Neural cell (in vitro differentiated cells): ENCODE measurements at regions not wholly inside any gene's neighbourhood (a gene's known extent, or its start where the extent isn't known, plus 50 kb on each side); places are given as distances from the start of the nearest gene placed in this dataset.

ENCODE experiments used
- H2AFZ ChIP-seq: fragments of 200-600, 300-800 bp; sonication (generic), shearing (Covaris generic); 2 replicates; pipeline ENCODE4 v1.6.0; 2014; ENCODE audit warnings: low read depth, mild to moderate bottlenecking, antibody characterized with exemption, low read length, moderate library complexity
- H3F3A ChIP-seq: fragments of 200-600 bp; shearing (Covaris generic); 2 replicates; pipeline ENCODE4 v1.6.1; 2016; ENCODE audit warnings: mild to moderate bottlenecking, moderate library complexity, mixed read lengths, antibody characterized with exemption, low read length; ENCODE audit not compliant: insufficient read depth, poor library complexity, severe bottlenecking
- H3K27ac ChIP-seq: fragments of 200-600, 300-800 bp; sonication (generic), shearing (Covaris generic); 2 replicates; pipeline ENCODE4 v1.5.1; 2014; ENCODE audit warnings: mild to moderate bottlenecking, low read length, moderate library complexity
- H3K27me3 ChIP-seq: fragments of 300-800, 200-600 bp; sonication (generic), shearing (Covaris generic); 2 replicates; pipeline ENCODE4 v1.6.0; 2014; ENCODE audit warnings: mild to moderate bottlenecking, low read depth, low read length, moderate library complexity; ENCODE audit not compliant: insufficient read depth
- H3K36me3 ChIP-seq: fragments of 300-800, 200-600 bp; sonication (generic), shearing (Covaris generic); 2 replicates; pipeline ENCODE4 v1.5.1; 2014; ENCODE audit warnings: mild to moderate bottlenecking, antibody characterized with exemption, low read length, moderate library complexity; ENCODE audit not compliant: insufficient read depth
- H3K4me2 ChIP-seq: fragments of 300-800, 200-600 bp; sonication (generic), shearing (Covaris generic); 2 replicates; pipeline ENCODE4 v1.6.0; 2014; ENCODE audit warnings: mild to moderate bottlenecking, low read length
- H3K4me3 ChIP-seq: fragments of 300-800, 200-600 bp; sonication (generic), shearing (Covaris generic); 2 replicates; pipeline ENCODE4 v1.5.1; 2014; ENCODE audit warnings: mild to moderate bottlenecking, low read length, moderate library complexity
- H3K79me2 ChIP-seq: fragments of 200-600 bp; shearing (Covaris generic); replicated peaks from 2 replicates; pipeline ENCODE4 v1.6.0; 2014; ENCODE audit warnings: mild to moderate bottlenecking, low read length, moderate library complexity; ENCODE audit not compliant: insufficient read depth
- H3K9ac ChIP-seq: fragments of 300-800, 200-600 bp; sonication (generic), shearing (Covaris generic); 2 replicates; pipeline ENCODE4 v1.6.1; 2016; ENCODE audit warnings: mild to moderate bottlenecking, low read length, mixed read lengths
- H3K9me2 ChIP-seq: fragments of 200-600 bp; shearing (Covaris generic); 2 replicates; pipeline ENCODE4 v1.6.1; 2016; ENCODE audit warnings: mild to moderate bottlenecking, low read length, mixed read lengths; ENCODE audit not compliant: insufficient read depth
- H3K9me3 ChIP-seq: fragments of 200-600, 300-800 bp; sonication (generic), shearing (Covaris generic); 2 replicates; pipeline ENCODE4 v1.6.1; 2016; ENCODE audit warnings: mild to moderate bottlenecking, mixed run types, low read length, moderate library complexity, mixed read lengths
- H4K20me1 ChIP-seq: fragments of 200-600 bp; shearing (Covaris generic); 2 replicates; pipeline ENCODE4 v1.6.1; 2016; ENCODE audit warnings: mild to moderate bottlenecking, mixed run types; ENCODE audit not compliant: insufficient read depth
- CTCF ChIP-seq: fragments of 450-650 bp; IDR thresholded peaks from 2 replicates; pipeline ENCODE4 v1.5.1; 2014; ENCODE audit warnings: antibody characterized with exemption, mild to moderate bottlenecking, moderate library complexity; ENCODE audit not compliant: poor library complexity, severe bottlenecking
- EP300 ChIP-seq: fragments of 450-650 bp; conservative IDR thresholded peaks from 2 replicates; pipeline ENCODE4 v1.6.1; 2014; ENCODE audit warnings: antibody characterized with exemption, mild to moderate bottlenecking, moderate library complexity; ENCODE audit not compliant: poor library complexity, severe bottlenecking
- EZH2 ChIP-seq: fragments of 200-600, 300-800 bp; shearing (Covaris generic), sonication (generic); IDR thresholded peaks from 2 replicates; pipeline ENCODE4 v1.6.1; 2014; ENCODE audit warnings: antibody characterized with exemption, low read length, borderline replicate concordance, mild to moderate bottlenecking; ENCODE audit not compliant: insufficient read depth, poor library complexity, severe bottlenecking
- MXI1 ChIP-seq: fragments of 450-650 bp; conservative IDR thresholded peaks from 2 replicates; pipeline ENCODE4 v1.6.1; 2014; ENCODE audit warnings: antibody characterized with exemption, mild to moderate bottlenecking; ENCODE audit not compliant: poor library complexity, severe bottlenecking
- POLR2AphosphoS5 ChIP-seq: IDR thresholded peaks from 2 replicates; pipeline ENCODE4 v1.6.1; 2012
- RAD21 ChIP-seq: fragments of 450-650 bp; conservative IDR thresholded peaks from 2 replicates; pipeline ENCODE4 v1.6.1; 2014; ENCODE audit warnings: antibody characterized with exemption, mild to moderate bottlenecking, moderate library complexity
- REST ChIP-seq: IDR thresholded peaks from 2 replicates; pipeline ENCODE4 v1.6.1; 2012; ENCODE audit warnings: borderline replicate concordance
- SMC3 ChIP-seq: fragments of 450-650 bp; conservative IDR thresholded peaks from 2 replicates; pipeline ENCODE4 v1.6.1; 2014; ENCODE audit warnings: antibody characterized with exemption, mild to moderate bottlenecking, moderate library complexity; ENCODE audit not compliant: poor library complexity
- TAF1 ChIP-seq: IDR thresholded peaks from 2 replicates; pipeline ENCODE4 v1.6.1; 2012; ENCODE audit warnings: low read depth

GRCh38 chr14:94890785-94891184 is 120.9 kb upstream of the GSC start:
- Histone ChIP-seq H3K9ac (no peak overlapping the region), H4K20me1 (no peaks in the 10 kb centered on the region), H3K4me2 (no peak overlapping the region), H3K27ac (no peak overlapping the region), H2AFZ (no peak overlapping the region), H3K79me2 (no peaks in the 10 kb centered on the region), H3K9me2 (no peaks in the 10 kb centered on the region), H3F3A (no peaks in the 10 kb centered on the region), H3K4me3 (no peak overlapping the region), H3K9me3 (no peaks in the 10 kb centered on the region), H3K27me3 (no peaks in the 10 kb centered on the region), H3K36me3 (no peaks in the 10 kb centered on the region)
- TF ChIP-seq SMC3 (no peak), REST (no peak), TAF1 (no peak), EZH2 (no peak), MXI1 (no peak), EP300 (no peak), POLR2AphosphoS5 (no peak), CTCF (no peak), RAD21 (no peak)

GRCh38 chr14:94889520-94890312 is 119.8 kb upstream of the GSC start:
- no peak for TF ChIP-seq TAF1
- no peak for TF ChIP-seq REST
- TF ChIP-seq POLR2AphosphoS5: no peak
- no peak for TF ChIP-seq SMC3
- TF ChIP-seq EP300: no peak
- TF ChIP-seq CTCF: no peak
- Histone ChIP-seq H3K9me2 (no peaks in the 10 kb centered on the region), H4K20me1 (no peaks in the 10 kb centered on the region), H2AFZ (no peak overlapping the region), H3K36me3 (no peaks in the 10 kb centered on the region), H3F3A (no peaks in the 10 kb centered on the region), H3K9me3 (no peaks in the 10 kb centered on the region), H3K9ac (peak overlapping the region; percentile 1), H3K4me3 (no peak overlapping the region), H3K27ac (peak overlapping the region; percentile 5), H3K27me3 (no peaks in the 10 kb centered on the region), H3K79me2 (no peaks in the 10 kb centered on the region), H3K4me2 (no peak overlapping the region)
